GM12878 (cell line): ENCODE measurements at regions not wholly inside any gene's neighbourhood (a gene's known extent, or its start where the extent isn't known, plus 50 kb on each side); places are given as distances from the start of the nearest gene placed in this dataset.

Experiments
- ATAC-seq: fragments of 200-7000 bp; cut with Tn5 transposase; 3 replicates; pipeline ENCODE4 v1.9.1; 2020; ENCODE audit warnings: mild to moderate bottlenecking, moderate library complexity
- BruUV-seq: library from RNA; stranded (reverse); fragments of 400-500 nt; replicated peaks from 2 replicates; lab custom pipeline; 2021; lab: Mats Ljungman, UMichigan
- CTCF ChIA-PET: fragments of 300-600 bp; sonication (Branson Sonifier 250); formaldehyde crosslinking; extraction: SDS; loops from one replicate; lab custom pipeline; 2021; ENCODE audit warnings: inconsistent platforms; lab: Yijun Ruan, JAX
- POLR2A ChIA-PET: fragments of 350-600 bp; formaldehyde crosslinking; extraction: SDS; loops from one replicate; lab custom pipeline; 2021; ENCODE audit warnings: inconsistent platforms; lab: Charles Lee
- RAD21 ChIA-PET: fragments of 300-600 bp; sonication (Branson Sonifier 250); formaldehyde crosslinking; loops from one replicate; lab custom pipeline; 2023; ENCODE audit warnings: antibody characterized with exemption; ENCODE audit not compliant: unreplicated experiment; lab: Charles Lee
- SMC1A ChIA-PET: fragments of 300-600 bp; sonication (Branson Sonifier 250); formaldehyde crosslinking; loops from one replicate; lab custom pipeline; 2023; ENCODE audit not compliant: unreplicated experiment, uncharacterized antibody; lab: Charles Lee
- DNase-seq: peaks from one replicate; pipeline ENCODE4 v3.0.0-alpha.2; 2011; ENCODE audit warnings: low read depth, low spot score
- FAIRE-seq: peaks from 3 replicates; lab custom pipeline; 2011; peaks lifted over from hg19 to GRCh38; lab: Jason Lieb, UNC
- H2AFZ ChIP-seq: 2 replicates; pipeline ENCODE4 v1.6.0; 2011; ENCODE audit warnings: low read depth, low read length, control low read depth; ENCODE audit not compliant: control insufficient read depth
- H3K27ac ChIP-seq: 2 replicates; pipeline ENCODE4 v1.5.1; 2011; ENCODE audit warnings: control low read depth; ENCODE audit not compliant: control insufficient read depth, insufficient read depth
- H3K27me3 ChIP-seq, 2 experiments: replicated peaks in 1 of 2; 2 replicates each; pipeline versions ENCODE4 v1.6.0 to v1.6.1; 2011; ENCODE audit warnings: low read length in 1 of 2; ENCODE audit not compliant: control insufficient read depth in 2 of 2, insufficient read depth in 2 of 2
- H3K36me3 ChIP-seq, 2 experiments: 2 replicates each; pipeline ENCODE4 v1.5.1; 2011; ENCODE audit warnings: low read length in 1 of 2; ENCODE audit not compliant: control insufficient read depth in 2 of 2, insufficient read depth in 2 of 2
- H3K4me1 ChIP-seq: 2 replicates; pipeline ENCODE4 v1.6.1; 2011; ENCODE audit warnings: mild to moderate bottlenecking, low read length, moderate library complexity, mixed read lengths; ENCODE audit not compliant: control insufficient read depth, insufficient read depth
- H3K4me2 ChIP-seq: 2 replicates; pipeline ENCODE4 v1.6.0; 2011; ENCODE audit warnings: control low read depth; ENCODE audit not compliant: control insufficient read depth, insufficient read depth
- H3K4me3 ChIP-seq: fragments of 200-600 bp; sonication (generic); 2 replicates; pipeline ENCODE4 v1.5.1; 2016
- H3K79me2 ChIP-seq: 2 replicates; pipeline ENCODE4 v1.6.0; 2011; ENCODE audit warnings: low read length; ENCODE audit not compliant: control insufficient read depth, insufficient read depth
- H3K9ac ChIP-seq: 2 replicates; pipeline ENCODE4 v1.8.0; 2011; ENCODE audit warnings: low read length, control low read depth, mixed read lengths; ENCODE audit not compliant: control insufficient read depth, insufficient read depth
- H3K9me3 ChIP-seq: replicated peaks from 3 replicates; pipeline ENCODE4 v1.5.1; 2011; ENCODE audit warnings: mild to moderate bottlenecking, low read length; ENCODE audit not compliant: control insufficient read depth, insufficient read depth
- H4K20me1 ChIP-seq: 2 replicates; pipeline ENCODE4 v1.6.0; 2011; ENCODE audit not compliant: control insufficient read depth, insufficient read depth
- BCL11A ChIP-seq: IDR thresholded peaks from 2 replicates; pipeline ENCODE4 v1.6.1; 2011; ENCODE audit warnings: low read depth, low read length
- BRCA1 ChIP-seq: IDR thresholded peaks from 2 replicates; pipeline ENCODE4 v1.6.1; 2011; ENCODE audit warnings: low read depth, low read length, improper control_type of control experiment
- CBFB ChIP-seq: IDR thresholded peaks from 2 replicates; pipeline ENCODE4 v1.6.1; 2016; ENCODE audit warnings: antibody characterized with exemption, low read depth
- CBX5 ChIP-seq: sonication (generic); IDR thresholded peaks from 2 replicates; pipeline ENCODE4 v1.6.1; 2016; ENCODE audit warnings: low read depth, moderate library complexity, mild to moderate bottlenecking, inconsistent platforms
- CHD4 ChIP-seq: fragments of 200-600 bp; sonication (generic); IDR thresholded peaks from 2 replicates; pipeline ENCODE4 v1.6.1; 2016; ENCODE audit warnings: mild to moderate bottlenecking
- CREM ChIP-seq: IDR thresholded peaks from 2 replicates; pipeline ENCODE4 v1.6.1; 2014; ENCODE audit warnings: antibody characterized with exemption, low read depth
- EP300 ChIP-seq, 2 experiments: fragments of 150-350 bp in 1 of 2; IDR thresholded peaks; 2 replicates each; pipeline ENCODE4 v1.6.1; 2011 to 2012; ENCODE audit warnings: low read depth in 2 of 2, low read length in 2 of 2, borderline replicate concordance in 1 of 2, improper control_type of control experiment in 1 of 2, inconsistent platforms in 1 of 2; ENCODE audit not compliant: control insufficient read depth in 1 of 2
- GABPA ChIP-seq: IDR thresholded peaks from 2 replicates; pipeline ENCODE4 v1.6.1; 2014; ENCODE audit warnings: antibody characterized with exemption, low read depth, mild to moderate bottlenecking, inconsistent platforms
- KLF5 ChIP-seq: fragments of 450-650 bp; IDR thresholded peaks from 2 replicates; pipeline ENCODE4 v1.6.1; 2014; ENCODE audit warnings: mild to moderate bottlenecking; ENCODE audit not compliant: partially characterized antibody
- NFYA ChIP-seq: IDR thresholded peaks from 2 replicates; pipeline ENCODE4 v1.6.1; 2011; ENCODE audit warnings: low read depth, mild to moderate bottlenecking, low read length, improper control_type of control experiment, borderline replicate concordance
- NR2C1 ChIP-seq: fragments of 450-650 bp; IDR thresholded peaks from 2 replicates; pipeline ENCODE4 v1.6.1; 2017; ENCODE audit warnings: antibody characterized with exemption, mild to moderate bottlenecking, moderate library complexity
- PML ChIP-seq: IDR thresholded peaks from 2 replicates; pipeline ENCODE4 v1.6.1; 2012; ENCODE audit warnings: low read length, inconsistent platforms
- POU2F2 ChIP-seq: IDR thresholded peaks from 3 replicates; pipeline ENCODE4 v1.6.1; 2011; ENCODE audit warnings: low read depth, mild to moderate bottlenecking, low read length, borderline replicate concordance
- RCOR1 ChIP-seq: conservative IDR thresholded peaks from 2 replicates; pipeline ENCODE4 v1.6.1; 2012; ENCODE audit warnings: low read depth, low read length, improper control_type of control experiment
- SREBF2 ChIP-seq: IDR thresholded peaks from 2 replicates; pipeline ENCODE4 v1.6.1; 2012; ENCODE audit warnings: mild to moderate bottlenecking, low read length
- ZNF384 ChIP-seq: IDR thresholded peaks from 2 replicates; pipeline ENCODE4 v1.6.1; 2012; ENCODE audit warnings: low read depth, mild to moderate bottlenecking, low read length, improper control_type of control experiment, borderline replicate concordance
- WGBS: methylation state at CpG from one replicate; pipeline ENCODE4 v1.1.6; 2016; ENCODE audit warnings: low lambda C conversion rate; ENCODE audit not compliant: insufficient replicate concordance, insufficient coverage; ENCODE audit errors: missing lambda C conversion rate; 5-methylcytosine and 5-hydroxymethylcytosine counted together
- in situ Hi-C: fragments of 300-500 bp; cut with MboI; formaldehyde crosslinking; loops from 9 replicates; pipeline ENCODE4 v1.14.3; 2018; ENCODE audit warnings: mixed read lengths
- intact Hi-C: fragments of 100-400 bp; cut with micrococcal nuclease; formaldehyde crosslinking; loops from one replicate; pipeline ENCODE4 v1.14.2; 2022; ENCODE audit not compliant: unreplicated experiment

DNA sequence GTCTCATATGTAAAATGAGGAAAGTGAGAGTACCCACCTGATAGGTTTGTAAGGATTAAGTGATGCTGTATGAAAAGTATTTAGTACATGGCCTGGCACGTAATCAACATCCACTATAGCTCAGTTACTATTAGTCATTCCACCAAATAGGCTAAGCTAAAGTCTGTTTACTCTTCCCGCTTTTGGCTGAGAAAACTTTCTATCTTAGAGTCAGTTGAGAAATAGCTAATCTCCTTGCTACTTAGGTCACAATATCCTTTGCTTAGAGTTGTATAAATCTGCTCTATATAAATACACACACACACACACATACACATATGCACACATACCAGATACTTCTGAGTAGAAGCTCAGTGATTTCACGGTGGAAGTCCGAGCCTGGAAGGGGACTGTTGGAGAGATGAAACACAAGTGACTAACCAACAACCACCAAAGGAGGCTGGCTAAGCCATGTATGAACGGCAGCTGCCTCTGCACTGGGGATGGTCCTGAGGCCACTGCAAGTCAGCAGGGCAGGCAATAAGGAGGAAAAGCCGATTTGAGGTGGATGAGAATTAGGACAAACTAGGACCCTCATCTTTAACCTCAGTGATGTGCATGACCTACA is 104.6 kb upstream of the EPHA4 start:
- TF ChIP-seq SREBF2 (no peak), PML (no peak), EP300 (IDR thresholded peaks at IDR 0.05; ENCODE audit: borderline replicate concordance in 1 of 2, control insufficient read depth in 1 of 2, low read depth in 2 of 2, low read length in 2 of 2) (no peak), BCL11A (no peak), GABPA (no peak), BRCA1 (no peak), CHD4 (no peak), NFYA (no peak), KLF5 (no peak), RCOR1 (no peak), ZNF384 (no peak), CREM (no peak), CBFB (no peak), POU2F2 (no peak), NR2C1 (no peak), CBX5 (no peak)
- no peak for DNase-seq
- no peak for FAIRE-seq
- SMC1A ChIA-PET: no interaction called here
- Histone ChIP-seq H3K27ac (no peak overlapping the region), H3K36me3 (no peaks in the 10 kb centered on the region), H3K4me2 (no peak overlapping the region), H4K20me1 (no peaks in the 10 kb centered on the region), H3K27me3 (no peaks in the 10 kb centered on the region), H3K9ac (no peak overlapping the region), H3K9me3 (no peaks in the 10 kb centered on the region), H3K4me3 (no peak overlapping the region), H3K4me1 (no peaks in the 10 kb centered on the region), H3K79me2 (no peaks in the 10 kb centered on the region), H2AFZ (no peak overlapping the region)
- no peak for ATAC-seq
- CTCF ChIA-PET: interaction anchor here (0.8 kb wide), 1 partner anchor 17 kb away, joined by 3 read pairs; no protein-coding TSS in a partner anchor
- intact Hi-C loops (no loop called here), in situ Hi-C loops (no loop called here)
- WGBS: 20% methylated on average over 6 of the region's 6 CpGs
- RAD21 ChIA-PET: no interaction called here
- no TSS peak for BruUV-seq
- POLR2A ChIA-PET: no interaction called here
